ENCODE measurements at regions not wholly inside any gene's neighbourhood (a gene's known extent, or its start where the extent isn't known, plus 50 kb on each side); places are given as distances from the start of the nearest gene placed in this dataset.
A peak's percentile ranks its signal among the peaks of the same experiment; 100 is the strongest.
"Not testable (repeated sequence)": the region's sequence is repeated elsewhere in the genome, so short reads cannot be mapped to it uniquely, and the experiment has no call there.

GRCh38 chr1:100629391-100629790 lies 90.2 kb upstream of the VCAM1 start:
- no peak for DNase-seq

- no peak for DNase-seq
Observed at GRCh38 chr1:100631015-100631551, 88.5 kb upstream of the VCAM1 start.

GRCh38 chr1:100642826-100643225 lies 76.7 kb upstream of the VCAM1 start:
- DNase-seq: no peak

- no peak for DNase-seq
Observed at GRCh38 chr1:100643471-100644196, 75.9 kb upstream of the VCAM1 start.

GRCh38 chr1:100646001-100646400 lies 73.5 kb upstream of the VCAM1 start:
- no peak for DNase-seq

GRCh38 chr1:100649146-100649545 lies 70.4 kb upstream of the VCAM1 start:
- no peak for DNase-seq

- no peak for DNase-seq
Observed at GRCh38 chr1:100657876-100658715, 61.4 kb upstream of the VCAM1 start.

- DNase-seq: no peak
Observed at GRCh38 chr1:100658716-100659026, 60.9 kb upstream of the VCAM1 start.

- peak; percentile 49 for DNase-seq
Observed at GRCh38 chr1:100661176-100661575, 58.4 kb upstream of the VCAM1 start.

- not testable (repeated sequence) for DNase-seq
Observed at GRCh38 chr1:100668494-100668893, 51.0 kb upstream of the VCAM1 start.
